ENCODE measurements at regions not wholly inside any gene's neighbourhood (a gene's known extent, or its start where the extent isn't known, plus 50 kb on each side); places are given as distances from the start of the nearest gene placed in this dataset.

DNA sequence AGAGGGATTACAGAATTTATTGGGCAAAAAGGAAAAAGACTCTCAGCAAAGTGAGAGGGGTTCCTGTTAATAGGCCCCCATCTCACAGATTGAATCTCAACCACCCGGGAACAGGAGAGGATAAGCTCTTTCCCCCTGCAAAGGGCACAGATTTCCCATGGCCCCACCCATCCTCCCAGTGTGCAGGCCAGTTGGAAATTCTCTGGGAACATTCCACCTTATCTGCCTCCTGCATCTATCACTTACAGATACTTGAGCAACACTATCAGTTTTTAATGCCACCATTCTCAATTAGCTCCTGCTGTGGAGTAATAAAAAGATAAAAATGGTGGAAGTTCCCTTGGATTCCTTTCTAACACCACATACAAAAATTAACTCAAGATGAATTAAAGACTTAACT, 350.0 kb upstream of the BCHE start:
- Histone ChIP-seq H3K9ac (ENCODE audit: insufficient read depth in 1 of 2, low read depth in 2 of 2, low read length in 2 of 2) (no peak overlapping the region), H2AFZ (ENCODE audit: low read depth, low read length) (no peak overlapping the region), H3K4me3 (no peak overlapping the region), H3K79me2 (ENCODE audit: control insufficient read depth, insufficient read depth, low read length) (no peaks in the 10 kb centered on the region), H3K4me1 (replicated peaks in 1 of 2; ENCODE audit: control insufficient read depth in 2 of 2, insufficient read depth in 2 of 2, low read length in 2 of 2) (no peaks in the 10 kb centered on the region), H3K27me3 (ENCODE audit: control insufficient read depth in 2 of 2, insufficient read depth in 2 of 2, low read length in 2 of 2) (no peaks in the 10 kb centered on the region), H3K9me3 (replicated peaks; ENCODE audit: control insufficient read depth, insufficient read depth, low read depth, low read length) (no peaks in the 10 kb centered on the region; the same call in 1 of the 2 replicates), H4K20me1 (replicated peaks; ENCODE audit: control insufficient read depth, insufficient read depth, low read length) (no peaks in the 10 kb centered on the region), H3K36me3 (ENCODE audit: control insufficient read depth, insufficient read depth, low read length) (no peaks in the 10 kb centered on the region), H3K27ac (ENCODE audit: extremely low read depth, low read depth, low read length) (no peak overlapping the region), H3K4me2 (ENCODE audit: insufficient read depth, low read length) (no peak overlapping the region), H3K9me1 (ENCODE audit: control insufficient read depth, insufficient read depth, low read length) (no peaks in the 10 kb centered on the region)
- POLR2A ChIA-PET = no interaction called here
- CTCF ChIA-PET (ENCODE audit: low intra/inter-chr PET ratio) = no interaction called here
- intact Hi-C loops (cut with micrococcal nuclease) = no loop called here
- TF ChIP-seq ZNF592 (IDR thresholded peaks at IDR 0.05) (no peak), ZNF282 (CRISPR knock-in tag; IDR thresholded peaks at IDR 0.05) (no peak), GTF2E2 (tag; IDR thresholded peaks at IDR 0.05) (no peak), SMAD3 (CRISPR knock-in tag; conservative IDR thresholded peaks at IDR 0.05) (no peak), ZNF766 (CRISPR knock-in tag; conservative IDR thresholded peaks at IDR 0.05) (no peak), XRCC4 (IDR thresholded peaks at IDR 0.05; ENCODE audit: extremely low read depth, insufficient read depth, insufficient read length) (no peak), ESRRB (CRISPR knock-in tag; IDR thresholded peaks at IDR 0.05; ENCODE audit: borderline replicate concordance) (no peak), POU5F1 (IDR thresholded peaks at IDR 0.05; ENCODE audit: borderline replicate concordance, low read depth, low read length, partially characterized antibody) (no peak), CREB1 (IDR thresholded peaks at IDR 0.05) (no peak), CREB1 (CRISPR knock-in tag; IDR thresholded peaks at IDR 0.05) (no peak), SIX5 (IDR thresholded peaks at IDR 0.05; ENCODE audit: borderline replicate concordance in 1 of 2, insufficient read depth in 1 of 2, low read depth in 1 of 2, low read length in 2 of 2) (no peak), CEBPG (CRISPR knock-in tag; IDR thresholded peaks at IDR 0.05) (no peak), CEBPG (tag; conservative IDR thresholded peaks at IDR 0.05 in 1 of 2, IDR thresholded peaks at IDR 0.05 in 1 of 2) (no peak), BCL6 (CRISPR knock-in tag; IDR thresholded peaks at IDR 0.05) (no peak), NCOA4 (IDR thresholded peaks at IDR 0.05; ENCODE audit: partially characterized antibody) (no peak), ZEB2 (IDR thresholded peaks at IDR 0.05) (no peak), FUS (optimal IDR thresholded peaks at IDR 0.05; ENCODE audit: low read depth, low read length) (no peak), HMG20B (CRISPR knock-in tag; IDR thresholded peaks at IDR 0.05) (no peak), ZNF232 (CRISPR knock-in tag; IDR thresholded peaks at IDR 0.05) (no peak), FOS (IDR thresholded peaks at IDR 0.05; ENCODE audit: extremely low read depth, insufficient read length) (no peak)
- in situ Hi-C loops (cut with MboI) = no loop called here
- DNase-seq (ENCODE audit: extremely low read depth in 1 of 4, low spot score in 3 of 4) (no peak), ATAC-seq (no peak), FAIRE-seq (no peak)
- no TSS peak for BruUV-seq (replicated peaks)
- 0% methylated on average over 1 of the region's 1 CpG for WGBS (ENCODE audit: insufficient coverage, low coverage, missing lambda C conversion rate)

Measured in K562 (cell line).